Sigmoid colon (tissue), 6 donors: ENCODE measurements at regions not wholly inside any gene's neighbourhood (a gene's known extent, or its start where the extent isn't known, plus 50 kb on each side); places are given as distances from the start of the nearest gene placed in this dataset.

Experiments
- DNase-seq: peaks from one replicate; pipeline ENCODE4 v3.0.0-alpha.2; 2019
- H3K27ac ChIP-seq, 4 donors: fragments of 200-600 bp; sonication (generic); one replicate each; pipeline ENCODE4 v1.5.1; 2016 to 2019; ENCODE audit warnings: mild to moderate bottlenecking in 1 of 4
- H3K27me3 ChIP-seq, 3 donors: fragments of 200-600 bp; sonication (generic); one replicate each; pipeline ENCODE4 v1.5.1; 2019; ENCODE audit warnings: mild to moderate bottlenecking in 1 of 3
- H3K36me3 ChIP-seq, 4 donors: fragments of 200-600 bp; sonication (generic); one replicate each; pipeline ENCODE4 v1.5.1; 2016 to 2019
- H3K4me1 ChIP-seq, 4 donors: fragments of 200-600 bp; sonication (generic); one replicate each; pipeline ENCODE4 v1.5.1; 2017 to 2019
- H3K4me3 ChIP-seq, 4 donors: fragments of 200-600 bp; sonication (generic); one replicate each; pipeline ENCODE4 v1.5.1; 2017 to 2019; ENCODE audit warnings: mild to moderate bottlenecking in 2 of 4, moderate library complexity in 1 of 4
- H3K9me3 ChIP-seq, 4 donors: fragments of 200-600 bp in 3 of 4; sonication (generic) in 3 of 4; one replicate each; pipeline versions ENCODE4 v1.5.1 to v1.6.1; 2013 to 2019
- EP300 ChIP-seq, 4 donors: sonication (generic); formaldehyde crosslinking; IDR thresholded peaks; one replicate each; pipeline ENCODE4 v1.6.1; 2017; ENCODE audit warnings: antibody characterized with exemption in 4 of 4
- POLR2A ChIP-seq, 2 donors: fragments of 450-650 bp; IDR thresholded peaks; one replicate each; pipeline ENCODE4 v1.6.1; 2016; ENCODE audit warnings: antibody characterized with exemption in 2 of 2, mild to moderate bottlenecking in 2 of 2, moderate library complexity in 2 of 2
- POLR2AphosphoS5 ChIP-seq, 4 donors: sonication (generic); formaldehyde crosslinking; IDR thresholded peaks; one replicate each; pipeline ENCODE4 v1.6.1; 2017; ENCODE audit warnings: antibody characterized with exemption in 4 of 4
- WGBS, 2 donors: extraction: QIAGEN DNeasy Blood & Tissue Kit; methylation state at CpG; one replicate each; pipeline ENCODE4 v1.1.7; 2013; 5-methylcytosine and 5-hydroxymethylcytosine counted together
- intact Hi-C: fragments of 100-400 bp; cut with DNase I; formaldehyde crosslinking; loops from one replicate; pipeline ENCODE4 v1.15.1; 2023
- TF ChIP-seq, protein P1 (sequence below), 4 experiments: fragments of 450-650 bp in 3 of 4; fragments of 200-600 bp in 1 of 4; IDR thresholded peaks; one replicate each; pipeline ENCODE4 v1.5.1; 2016 to 2019; ENCODE audit warnings: antibody characterized with exemption in 4 of 4, mild to moderate bottlenecking in 3 of 4, moderate library complexity in 2 of 4
- donor health status: healthy with polysubstance abuse.
- donor health status: healthy.

DNA sequence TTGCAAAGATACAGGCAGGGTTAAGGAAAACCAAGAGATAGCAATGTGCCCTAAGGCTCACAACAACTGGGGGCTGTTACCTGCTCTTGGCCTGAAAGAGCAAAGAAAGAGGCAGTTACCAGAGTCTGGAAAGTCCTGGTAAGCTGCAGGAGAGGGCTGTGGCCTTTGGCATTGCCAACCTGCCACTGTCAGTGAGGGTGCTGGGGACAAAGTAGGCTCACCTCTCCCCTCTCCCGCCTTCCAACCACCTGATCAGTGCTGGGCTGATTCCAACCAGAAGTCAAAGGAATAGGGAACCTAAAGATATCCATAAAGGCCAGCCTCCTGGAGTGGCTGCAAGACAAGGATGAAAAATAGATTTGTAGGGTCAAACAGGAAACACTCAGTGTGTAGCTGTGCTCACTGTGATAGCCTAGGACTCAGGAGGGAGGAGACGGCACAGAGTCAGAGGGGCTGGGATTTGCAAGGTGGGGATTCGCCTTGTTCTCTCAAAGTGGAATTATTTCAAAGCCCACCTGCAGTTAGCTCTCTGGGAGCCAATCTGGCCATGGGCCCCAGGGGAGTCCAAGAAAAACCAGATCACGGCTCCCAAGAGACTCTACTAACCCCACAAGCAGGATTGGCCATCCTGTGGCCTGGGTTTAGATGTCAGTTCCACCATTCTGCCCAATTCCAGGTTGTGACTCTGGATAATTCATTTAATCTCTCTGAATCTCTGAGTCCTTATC, 204.0 kb upstream of the BCL6 start:
- TF ChIP-seq, protein P1, sequence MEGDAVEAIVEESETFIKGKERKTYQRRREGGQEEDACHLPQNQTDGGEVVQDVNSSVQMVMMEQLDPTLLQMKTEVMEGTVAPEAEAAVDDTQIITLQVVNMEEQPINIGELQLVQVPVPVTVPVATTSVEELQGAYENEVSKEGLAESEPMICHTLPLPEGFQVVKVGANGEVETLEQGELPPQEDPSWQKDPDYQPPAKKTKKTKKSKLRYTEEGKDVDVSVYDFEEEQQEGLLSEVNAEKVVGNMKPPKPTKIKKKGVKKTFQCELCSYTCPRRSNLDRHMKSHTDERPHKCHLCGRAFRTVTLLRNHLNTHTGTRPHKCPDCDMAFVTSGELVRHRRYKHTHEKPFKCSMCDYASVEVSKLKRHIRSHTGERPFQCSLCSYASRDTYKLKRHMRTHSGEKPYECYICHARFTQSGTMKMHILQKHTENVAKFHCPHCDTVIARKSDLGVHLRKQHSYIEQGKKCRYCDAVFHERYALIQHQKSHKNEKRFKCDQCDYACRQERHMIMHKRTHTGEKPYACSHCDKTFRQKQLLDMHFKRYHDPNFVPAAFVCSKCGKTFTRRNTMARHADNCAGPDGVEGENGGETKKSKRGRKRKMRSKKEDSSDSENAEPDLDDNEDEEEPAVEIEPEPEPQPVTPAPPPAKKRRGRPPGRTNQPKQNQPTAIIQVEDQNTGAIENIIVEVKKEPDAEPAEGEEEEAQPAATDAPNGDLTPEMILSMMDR (IDR thresholded peaks at IDR 0.05), result no peak

DNA sequence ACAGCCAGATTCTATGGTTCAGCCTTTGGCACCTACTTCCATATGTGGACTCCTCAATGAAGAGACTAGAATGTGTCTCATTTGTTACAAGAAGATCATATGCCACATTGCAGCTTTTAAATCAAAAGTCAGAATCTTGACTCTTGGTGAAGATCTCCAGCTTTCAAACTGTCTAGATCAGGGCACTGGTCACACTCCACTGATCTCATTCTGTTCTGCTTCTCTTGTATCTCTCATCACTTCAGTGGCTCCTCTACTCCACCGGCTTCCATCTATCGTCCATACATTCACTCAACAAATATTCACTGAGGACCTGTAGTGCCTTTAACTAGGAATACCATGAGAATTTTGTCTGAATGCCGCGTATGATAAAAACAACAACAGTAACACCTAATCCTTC, 203.3 kb upstream of the LPP start:
- Histone ChIP-seq H3K4me1 (no peaks in the 10 kb centered on the region), H3K36me3 (no peaks in the 10 kb centered on the region), H3K9me3 (no peaks in the 10 kb centered on the region), H3K27me3 (no peaks in the 10 kb centered on the region), H3K4me3 (no peak overlapping the region), H3K27ac (no peak overlapping the region)
- DNase-seq, result no peak
- WGBS, 2 donors, result 86 to 98% methylated on average over 4 of the region's 4 CpGs
- intact Hi-C loops, result no loop called here
- TF ChIP-seq POLR2AphosphoS5 (IDR thresholded peaks at IDR 0.05), result no peak

More for the DNA sequence above, 204.0 kb upstream of the BCL6 start:
- 88 to 92% methylated on average over 4 of the region's 4 CpGs for WGBS, 2 donors
- Histone ChIP-seq H3K9me3 (no peaks in the 10 kb centered on the region), H3K4me1 (no peaks in the 10 kb centered on the region), H3K4me3 (no peak overlapping the region), H3K27me3 (no peaks in the 10 kb centered on the region), H3K36me3 (no peaks in the 10 kb centered on the region), H3K27ac (no peak overlapping the region)
- intact Hi-C loops, result no loop called here
- no peak for DNase-seq

DNA sequence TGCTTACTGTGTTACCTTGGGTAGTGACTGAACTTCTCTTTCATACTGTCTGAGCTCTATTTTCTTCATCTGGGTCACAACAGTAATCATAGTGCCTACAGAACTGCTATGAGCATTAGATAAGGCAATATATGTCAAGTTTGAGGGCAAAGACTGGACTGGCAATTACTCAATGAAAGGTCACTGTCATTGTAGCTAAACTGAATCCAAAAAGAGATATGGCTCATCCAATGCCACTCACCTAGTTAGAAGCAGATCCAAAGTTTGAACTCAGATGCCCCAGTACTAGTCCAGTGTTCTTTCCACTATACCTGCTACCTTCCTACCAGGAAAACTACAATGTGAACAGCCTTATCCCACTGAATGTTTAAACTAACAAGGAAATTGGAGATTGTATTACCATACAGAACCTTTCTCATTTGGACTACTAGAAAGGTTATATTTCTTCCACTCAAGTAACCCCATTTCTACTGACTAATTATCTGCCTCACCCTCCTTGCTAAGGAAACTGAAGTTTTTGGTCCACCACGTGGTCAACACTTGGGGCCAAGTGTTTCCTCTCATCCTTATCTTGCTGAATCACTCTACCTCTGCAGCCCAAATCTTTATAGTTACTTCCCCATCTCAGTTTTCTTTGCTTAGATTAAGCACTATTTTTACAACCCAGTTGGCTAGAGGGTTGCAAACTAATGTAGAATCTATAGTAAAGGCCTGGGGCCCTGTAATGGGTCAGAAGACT, 202.3 kb upstream of the LPP start:
- intact Hi-C loops, result no loop called here
- Histone ChIP-seq H3K4me1 (no peaks in the 10 kb centered on the region), H3K36me3 (no peaks in the 10 kb centered on the region), H3K4me3 (no peak overlapping the region), H3K27ac (no peak overlapping the region), H3K9me3 (no peaks in the 10 kb centered on the region), H3K27me3 (no peaks in the 10 kb centered on the region)
- 30 to 37% methylated on average over 1 of the region's 1 CpG for WGBS, 2 donors
- TF ChIP-seq POLR2A (IDR thresholded peaks at IDR 0.05) (no peak), POLR2AphosphoS5 (IDR thresholded peaks at IDR 0.05) (no peak), EP300 (IDR thresholded peaks at IDR 0.05) (no peak)
- TF ChIP-seq, protein P1 (IDR thresholded peaks at IDR 0.05), result no peak
- DNase-seq, result no peak

DNA sequence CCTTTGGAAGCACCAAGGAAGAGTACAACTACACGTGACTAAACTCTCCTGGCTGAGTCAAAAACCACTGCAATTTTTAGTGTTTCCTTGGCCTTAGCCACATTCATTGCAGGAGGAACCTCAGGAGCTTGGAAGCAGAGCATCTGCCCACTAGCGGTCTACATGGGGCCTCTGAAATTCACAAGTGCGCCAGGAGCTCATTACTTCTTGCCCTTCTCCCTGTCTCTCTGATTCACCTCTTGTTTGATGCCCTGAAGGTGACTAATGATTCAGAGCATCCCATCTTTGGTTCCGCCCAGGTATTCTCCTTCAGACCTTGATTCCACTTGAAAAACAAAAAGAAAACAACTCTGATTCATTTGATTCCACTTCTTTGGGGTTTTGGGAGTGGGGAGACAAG, 201.1 kb upstream of the LPP start:
- Histone ChIP-seq H3K4me3 (no peak overlapping the region), H3K27ac (no peak overlapping the region), H3K9me3 (no peaks in the 10 kb centered on the region), H3K4me1 (no peaks in the 10 kb centered on the region), H3K27me3 (no peaks in the 10 kb centered on the region), H3K36me3 (no peaks in the 10 kb centered on the region)
- WGBS, 2 donors, result 91 to 93% methylated on average over 4 of the region's 4 CpGs
- intact Hi-C loops, result no loop called here
- TF ChIP-seq POLR2A (IDR thresholded peaks at IDR 0.05) (no peak), POLR2AphosphoS5 (IDR thresholded peaks at IDR 0.05) (no peak), EP300 (IDR thresholded peaks at IDR 0.05) (no peak)
- TF ChIP-seq, protein P1 (IDR thresholded peaks at IDR 0.05), result no peak
- DNase-seq, result no peak

DNA sequence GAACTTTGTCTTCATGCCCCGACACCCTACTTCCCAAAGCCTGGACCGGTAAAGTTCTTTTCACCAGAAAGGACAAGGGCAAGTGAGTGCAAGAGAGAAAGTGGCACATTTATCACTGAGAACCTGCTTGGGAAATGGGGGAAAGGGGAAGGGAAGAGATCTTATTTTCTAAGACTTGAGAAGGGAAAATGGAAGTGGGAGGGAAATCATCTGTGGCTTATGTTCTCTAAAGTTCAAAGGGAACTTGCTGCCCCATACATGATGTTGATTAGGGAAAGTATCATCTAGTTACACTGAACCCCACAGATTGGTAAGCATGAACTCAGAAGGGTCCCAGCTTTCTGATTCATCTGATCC, 199.5 kb upstream of the LPP start:
- no peaks in the 10 kb centered on the region for H3K36me3 ChIP-seq
- no peaks in the 10 kb centered on the region for H3K9me3 ChIP-seq
- intact Hi-C loops, result no loop called here
- TF ChIP-seq EP300 (IDR thresholded peaks at IDR 0.05) (no peak), POLR2AphosphoS5 (IDR thresholded peaks at IDR 0.05) (no peak), POLR2A (IDR thresholded peaks at IDR 0.05) (no peak)
- TF ChIP-seq, protein P1 (IDR thresholded peaks at IDR 0.05), result no peak
- no peak for DNase-seq
- no peak overlapping the region for H3K4me3 ChIP-seq
- H3K4me1 ChIP-seq, result no peaks in the 10 kb centered on the region
- WGBS, 2 donors, result 52 to 93% methylated on average over 2 of the region's 2 CpGs
- no peaks in the 10 kb centered on the region for H3K27me3 ChIP-seq
- peak overlapping the region in 2 of 4 donors; percentile 10 to 22 for H3K27ac ChIP-seq
